HFFc6 (cell line): ENCODE measurements at regions not wholly inside any gene's neighbourhood (a gene's known extent, or its start where the extent isn't known, plus 50 kb on each side); places are given as distances from the start of the nearest gene placed in this dataset.

Experiments
- DNase-seq: peaks from one replicate; pipeline ENCODE4 v3.0.0-alpha.2; 2018
- H3K27ac Mint-ChIP-seq: 2 replicates; pipeline ENCODE4 v1.8.0; 2020; ENCODE audit warnings: mild to moderate bottlenecking, mixed read lengths
- H3K27me3 Mint-ChIP-seq: 2 replicates; pipeline ENCODE4 v1.8.0; 2021; ENCODE audit warnings: mild to moderate bottlenecking, moderate library complexity, mixed read lengths; ENCODE audit not compliant: insufficient read depth
- H3K36me3 Mint-ChIP-seq: 2 replicates; pipeline ENCODE4 v1.8.0; 2021; ENCODE audit warnings: low read depth, mixed read lengths
- H3K4me1 Mint-ChIP-seq: 2 replicates; pipeline ENCODE4 v1.8.0; 2020; ENCODE audit warnings: low read depth, mixed read lengths
- H3K4me3 Mint-ChIP-seq: 2 replicates; pipeline ENCODE4 v1.8.0; 2020; ENCODE audit warnings: mild to moderate bottlenecking, moderate library complexity, mixed read lengths
- H3K9me3 Mint-ChIP-seq: 2 replicates; pipeline ENCODE4 v1.8.0; 2020; ENCODE audit warnings: mild to moderate bottlenecking, mixed read lengths
- TF ChIP-seq, protein P1 (sequence below): fragments of 200-600 bp; sonication (generic); IDR thresholded peaks from 2 replicates; pipeline ENCODE4 v1.5.0; 2021; ENCODE audit warnings: antibody characterized with exemption, mild to moderate bottlenecking

DNA sequence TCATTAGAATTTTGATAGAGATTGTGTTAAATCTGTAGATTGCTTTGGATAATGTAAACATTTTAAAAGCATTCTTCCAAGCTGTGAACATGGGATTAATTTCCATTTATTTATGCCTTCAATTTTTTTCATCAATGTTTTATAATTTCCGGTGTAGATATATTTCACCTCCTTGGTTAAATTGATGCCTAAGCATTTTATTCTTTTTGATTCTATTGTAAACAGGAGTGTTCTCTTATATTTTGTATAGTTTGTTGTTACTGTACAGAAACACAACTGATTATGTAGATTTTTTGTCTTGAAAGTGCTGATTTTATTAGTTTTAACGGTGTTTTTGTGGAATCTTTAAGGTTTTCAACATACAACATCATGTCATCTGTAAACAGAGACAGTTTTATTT lies 355.0 kb downstream of the EDEM1 start:
- no peak for DNase-seq
- peaks cover 72% of the 10 kb centered on the region for H3K9me3 Mint-ChIP-seq
- H3K27me3 Mint-ChIP-seq, result no peaks in the 10 kb centered on the region; the same call in 1 of the 2 replicates
- H3K27ac Mint-ChIP-seq, result no peak overlapping the region
- H3K4me1 Mint-ChIP-seq, result no peaks in the 10 kb centered on the region
- no peaks in the 10 kb centered on the region for H3K36me3 Mint-ChIP-seq
- no peak overlapping the region for H3K4me3 Mint-ChIP-seq
- TF ChIP-seq, protein P1, sequence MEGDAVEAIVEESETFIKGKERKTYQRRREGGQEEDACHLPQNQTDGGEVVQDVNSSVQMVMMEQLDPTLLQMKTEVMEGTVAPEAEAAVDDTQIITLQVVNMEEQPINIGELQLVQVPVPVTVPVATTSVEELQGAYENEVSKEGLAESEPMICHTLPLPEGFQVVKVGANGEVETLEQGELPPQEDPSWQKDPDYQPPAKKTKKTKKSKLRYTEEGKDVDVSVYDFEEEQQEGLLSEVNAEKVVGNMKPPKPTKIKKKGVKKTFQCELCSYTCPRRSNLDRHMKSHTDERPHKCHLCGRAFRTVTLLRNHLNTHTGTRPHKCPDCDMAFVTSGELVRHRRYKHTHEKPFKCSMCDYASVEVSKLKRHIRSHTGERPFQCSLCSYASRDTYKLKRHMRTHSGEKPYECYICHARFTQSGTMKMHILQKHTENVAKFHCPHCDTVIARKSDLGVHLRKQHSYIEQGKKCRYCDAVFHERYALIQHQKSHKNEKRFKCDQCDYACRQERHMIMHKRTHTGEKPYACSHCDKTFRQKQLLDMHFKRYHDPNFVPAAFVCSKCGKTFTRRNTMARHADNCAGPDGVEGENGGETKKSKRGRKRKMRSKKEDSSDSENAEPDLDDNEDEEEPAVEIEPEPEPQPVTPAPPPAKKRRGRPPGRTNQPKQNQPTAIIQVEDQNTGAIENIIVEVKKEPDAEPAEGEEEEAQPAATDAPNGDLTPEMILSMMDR, result no peak

DNA sequence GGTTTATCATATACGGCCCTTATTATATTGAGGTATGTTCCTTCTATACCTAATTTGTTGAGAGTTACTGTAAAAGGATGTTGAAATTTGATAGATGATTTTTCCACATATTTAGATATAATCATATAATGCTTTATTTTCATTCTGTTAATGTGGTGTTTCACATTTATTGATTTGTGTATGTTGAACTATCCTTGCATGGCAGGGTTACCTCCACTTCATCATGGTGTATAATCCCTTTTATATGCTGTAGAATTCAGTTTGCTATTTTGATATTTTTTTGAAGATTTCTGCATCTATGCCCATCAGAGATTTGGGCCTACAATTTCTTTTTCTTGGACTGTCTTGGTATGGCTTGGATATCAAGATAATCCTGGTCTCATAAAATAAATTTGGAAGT lies 355.5 kb downstream of the EDEM1 start:
- H3K4me1 Mint-ChIP-seq, result no peaks in the 10 kb centered on the region
- H3K27ac Mint-ChIP-seq, result no peak overlapping the region
- H3K4me3 Mint-ChIP-seq, result no peak overlapping the region
- TF ChIP-seq, protein P1, result no peak
- DNase-seq, result no peak
- H3K9me3 Mint-ChIP-seq, result peaks cover 74% of the 10 kb centered on the region
- H3K36me3 Mint-ChIP-seq, result no peaks in the 10 kb centered on the region
- H3K27me3 Mint-ChIP-seq, result no peaks in the 10 kb centered on the region; the same call in 1 of the 2 replicates

DNA sequence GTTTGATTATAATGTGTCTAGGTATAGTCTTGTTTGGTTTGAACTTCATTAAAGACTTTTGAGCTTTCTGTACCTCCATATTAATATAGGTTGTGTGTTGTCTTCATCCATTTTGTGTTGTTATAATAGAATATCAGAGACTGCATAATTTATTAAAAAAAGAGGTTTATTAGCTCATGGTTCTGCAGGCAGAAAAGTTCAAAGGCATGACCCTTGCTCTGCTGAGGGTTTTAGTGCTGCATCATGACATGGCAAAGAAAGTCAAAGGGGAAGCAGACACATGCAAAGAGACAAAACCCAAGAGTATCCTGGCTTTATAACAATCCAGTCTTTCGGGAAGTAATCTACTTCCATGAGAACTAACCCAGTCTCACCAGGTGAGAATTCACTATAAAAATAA lies 358.2 kb downstream of the EDEM1 start:
- Mint-ChIP-seq H3K4me3 (no peak overlapping the region), H3K9me3 (peaks cover 71% of the 10 kb centered on the region), H3K27ac (no peak overlapping the region), H3K4me1 (no peaks in the 10 kb centered on the region), H3K36me3 (no peaks in the 10 kb centered on the region), H3K27me3 (no peaks in the 10 kb centered on the region; the same call in 1 of the 2 replicates)
- TF ChIP-seq, protein P1, result no peak
- DNase-seq, result no peak

DNA sequence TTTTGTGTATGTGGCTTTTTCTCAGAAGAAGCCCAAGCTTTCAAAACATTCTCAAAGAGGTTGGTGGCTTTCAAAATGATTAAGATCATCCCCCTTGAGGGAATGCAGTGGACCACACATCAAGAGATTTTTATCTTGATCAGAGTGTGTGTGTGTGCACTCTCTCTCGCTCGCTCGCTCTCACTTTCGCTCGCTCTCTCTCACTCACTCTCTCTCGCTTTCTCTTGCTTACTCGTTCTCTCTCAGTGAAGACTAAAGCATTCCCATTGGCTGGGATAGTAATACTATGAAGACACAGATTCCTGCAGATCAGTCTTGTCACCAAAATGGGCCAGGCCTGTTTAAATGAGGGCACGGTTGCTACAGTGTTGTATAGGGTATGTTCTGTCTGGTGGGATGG lies 365.7 kb downstream of the EDEM1 start:
- Mint-ChIP-seq H3K27me3 (no peaks in the 10 kb centered on the region), H3K9me3 (peaks cover 38% of the 10 kb centered on the region), H3K27ac (no peak overlapping the region), H3K4me1 (no peaks in the 10 kb centered on the region), H3K4me3 (no peak overlapping the region), H3K36me3 (peaks cover 5% of the 10 kb centered on the region; the same call in 1 of the 2 replicates)
- no peak for DNase-seq
- TF ChIP-seq, protein P1, result no peak

DNA sequence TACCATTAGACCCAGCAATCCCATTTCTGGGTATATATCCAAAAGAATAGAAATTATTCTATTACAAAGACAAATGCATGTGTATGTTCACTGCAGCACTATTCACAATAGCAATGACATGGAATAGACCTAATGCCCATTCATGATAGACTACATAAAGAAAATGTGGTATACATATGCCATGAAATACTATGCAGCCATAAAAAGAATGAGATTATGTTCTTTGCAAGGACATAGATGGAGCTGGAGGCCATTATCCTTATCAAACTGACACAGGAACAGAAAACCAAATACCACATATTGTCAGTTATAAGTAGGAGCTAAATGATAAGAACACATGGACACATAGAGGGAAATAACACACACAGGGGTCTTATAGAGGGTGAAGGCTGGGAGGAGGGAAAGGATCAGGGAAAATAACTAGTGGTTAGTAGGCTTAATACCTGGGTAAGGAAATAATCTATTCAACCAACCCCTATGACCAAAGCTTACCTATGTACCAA lies 366.8 kb downstream of the EDEM1 start:
- Mint-ChIP-seq H3K36me3 (peaks cover 5% of the 10 kb centered on the region; the same call in 1 of the 2 replicates), H3K27ac (no peak overlapping the region)

More for the DNA sequence above, 366.8 kb downstream of the EDEM1 start:
- peaks cover 36% of the 10 kb centered on the region for H3K9me3 Mint-ChIP-seq
- H3K4me1 Mint-ChIP-seq, result no peaks in the 10 kb centered on the region
- TF ChIP-seq, protein P1, result no peak
- H3K27me3 Mint-ChIP-seq, result no peaks in the 10 kb centered on the region
- DNase-seq, result no peak
- no peak overlapping the region for H3K4me3 Mint-ChIP-seq
